HepG2 (cell line): ENCODE measurements at regions not wholly inside any gene's neighbourhood (a gene's known extent, or its start where the extent isn't known, plus 50 kb on each side); places are given as distances from the start of the nearest gene placed in this dataset.

Experiments used
- ATAC-seq: fragments of 200-7000 bp; cut with Tn5 transposase; 3 replicates; pipeline ENCODE4 v1.9.1; 2020; ENCODE audit warnings: mild to moderate bottlenecking, moderate library complexity
- BruUV-seq: library from RNA; stranded (reverse); fragments of 400-500 nt; replicated peaks from 2 replicates; lab custom pipeline; 2021; lab: Mats Ljungman, UMichigan
- CTCF ChIA-PET: fragments of 300-600 bp; formaldehyde crosslinking; extraction: SDS; loops from one replicate; lab custom pipeline; 2021; ENCODE audit warnings: low total read pairs, inconsistent platforms, low intra/inter-chr PET ratio; lab: Yijun Ruan, JAX
- POLR2A ChIA-PET: fragments of 350-600 bp; sonication (Branson Sonifier 250); formaldehyde crosslinking; loops from one replicate; lab custom pipeline; 2020; ENCODE audit warnings: antibody characterized with exemption, inconsistent platforms; lab: Yijun Ruan, JAX
- DNase-seq: peaks from one replicate; pipeline ENCODE4 v3.0.0-alpha.2; 2015; ENCODE audit warnings: low spot score
- FAIRE-seq: peaks from 3 replicates; lab custom pipeline; 2011; peaks lifted over from hg19 to GRCh38; lab: Jason Lieb, UNC
- H2AFZ ChIP-seq: one replicate; pipeline ENCODE4 v1.6.1; 2011; ENCODE audit warnings: low read length, inconsistent platforms
- H3K27ac ChIP-seq: fragments of 300-600 bp; 3 replicates; pipeline ENCODE4 v1.8.0; 2011; ENCODE audit warnings: mixed run types, mild to moderate bottlenecking, mixed read lengths, low read length, inconsistent platforms; ENCODE audit not compliant: insufficient read depth; ENCODE audit errors: extremely low read length
- H3K27me3 ChIP-seq, 2 experiments: fragments of 200-600 bp in 1 of 2; 2 replicates in 1 of 2; 3 replicates in 1 of 2; pipeline versions ENCODE4 v1.6.0 to v1.8.0; 2011; ENCODE audit warnings: low read length in 2 of 2, mild to moderate bottlenecking in 2 of 2, moderate library complexity in 2 of 2, inconsistent platforms in 1 of 2; ENCODE audit not compliant: insufficient read depth in 2 of 2, control insufficient read depth in 1 of 2
- H3K36me3 ChIP-seq, 2 experiments: fragments of 200-600 bp in 1 of 2; replicated peaks in 1 of 2; 2 replicates in 1 of 2; 3 replicates in 1 of 2; pipeline versions ENCODE4 v1.5.1 to v1.8.0; 2011; ENCODE audit warnings: low read length in 2 of 2, inconsistent platforms in 1 of 2; ENCODE audit not compliant: insufficient read depth in 2 of 2, control insufficient read depth in 1 of 2
- H3K4me1 ChIP-seq: 2 replicates; pipeline ENCODE4 v1.5.1; 2012; ENCODE audit warnings: low read length, inconsistent platforms; ENCODE audit not compliant: insufficient read depth
- H3K4me2 ChIP-seq: 2 replicates; pipeline ENCODE4 v1.6.0; 2011; ENCODE audit warnings: low read depth, low read length, inconsistent platforms
- H3K4me3 ChIP-seq, 3 experiments: fragments of 200-600 bp in 1 of 3; sonication (generic), shearing (Covaris generic) in 1 of 3; replicated peaks in 1 of 3; 2 replicates each; pipeline ENCODE4 v1.5.1; 2011 to 2016; ENCODE audit warnings: low read length in 3 of 3, inconsistent platforms in 2 of 3, low read depth in 2 of 3, mild to moderate bottlenecking in 2 of 3, control low read depth in 1 of 3, mixed read lengths in 1 of 3; ENCODE audit not compliant: insufficient read depth in 1 of 3
- H3K79me2 ChIP-seq: one replicate; pipeline ENCODE4 v1.6.1; 2011; ENCODE audit warnings: low read length, inconsistent platforms; ENCODE audit not compliant: insufficient read depth
- H3K9ac ChIP-seq: 2 replicates; pipeline ENCODE4 v1.6.0; 2011; ENCODE audit warnings: mild to moderate bottlenecking, low read depth, low read length, inconsistent platforms; ENCODE audit not compliant: insufficient read depth
- H3K9me3 ChIP-seq: 2 replicates; pipeline ENCODE4 v1.5.1; 2012; ENCODE audit warnings: mild to moderate bottlenecking, low read length
- H4K20me1 ChIP-seq: 2 replicates; pipeline ENCODE4 v1.6.0; 2011; ENCODE audit warnings: inconsistent platforms, mild to moderate bottlenecking, low read length, moderate library complexity; ENCODE audit not compliant: insufficient read depth
- CEBPB ChIP-seq: IDR thresholded peaks from 2 replicates; pipeline ENCODE4 v1.6.1; 2011; ENCODE audit warnings: low read depth, low read length, improper control_type of control experiment, borderline replicate concordance
- DNMT3B ChIP-seq: conservative IDR thresholded peaks from 2 replicates; pipeline ENCODE4 v1.6.1; 2016; ENCODE audit warnings: missing biosample characterization, control low read depth
- DPF2 ChIP-seq: sonication (generic); formaldehyde crosslinking; IDR thresholded peaks from 2 replicates; pipeline ENCODE4 v1.4.0; 2020; ENCODE audit warnings: mild to moderate bottlenecking, low read depth, missing genetic modification reagents, borderline replicate concordance
- MXI1 ChIP-seq: IDR thresholded peaks from 3 replicates; pipeline ENCODE4 v1.6.1; 2012; ENCODE audit warnings: low read depth, low read length, inconsistent platforms, borderline replicate concordance
- MZF1 ChIP-seq: sonication (generic); formaldehyde crosslinking; IDR thresholded peaks from 2 replicates; pipeline ENCODE4 v1.8.1; 2023; ENCODE audit warnings: mild to moderate bottlenecking, missing genetic modification reagents, borderline replicate concordance
- ZEB1 ChIP-seq: IDR thresholded peaks from 2 replicates; pipeline ENCODE4 v1.6.1; 2012; ENCODE audit warnings: mild to moderate bottlenecking, low read depth, inconsistent platforms; ENCODE audit not compliant: insufficient replicate concordance
- ZNF674 ChIP-seq: sonication (generic); formaldehyde crosslinking; IDR thresholded peaks from 2 replicates; pipeline ENCODE4 v1.5.0; 2020; ENCODE audit warnings: low read depth, mild to moderate bottlenecking, missing genetic modification reagents
- WGBS: methylation state at CpG from one replicate; pipeline ENCODE4 v1.1.6; 2017; ENCODE audit warnings: low lambda C conversion rate; 5-methylcytosine and 5-hydroxymethylcytosine counted together
- in situ Hi-C: cut with HindIII; loops from 2 replicates; pipeline ENCODE4 v1.10.0; 2017; ENCODE audit warnings: low pct_unique_long_range_greater_than_20kb; ENCODE audit not compliant: extremely low pct_ligation_motif_present
- intact Hi-C: fragments of 100-400 bp; cut with micrococcal nuclease; formaldehyde crosslinking; loops from one replicate; pipeline ENCODE4 v1.10.0; 2022; ENCODE audit not compliant: unreplicated experiment
- TF ChIP-seq, protein P1 (sequence below), 2 experiments: fragments of 450-650 bp in 1 of 2; sonication (generic) in 1 of 2; formaldehyde crosslinking; IDR thresholded peaks; 2 replicates each; pipeline versions ENCODE4 v1.5.0 to v1.8.0; 2020 to 2022; ENCODE audit warnings: mild to moderate bottlenecking in 1 of 2, missing genetic modification reagents in 1 of 2
- TF ChIP-seq, protein P2 (sequence below): sonication (generic); formaldehyde crosslinking; IDR thresholded peaks from 2 replicates; pipeline ENCODE4 v1.5.1; 2020; ENCODE audit warnings: missing genetic modification reagents, mild to moderate bottlenecking, borderline replicate concordance
- TF ChIP-seq, protein P3 (sequence below): IDR thresholded peaks from 2 replicates; pipeline ENCODE4 v1.6.1; 2016
- TF ChIP-seq, protein P4 (sequence below): sonication (generic); formaldehyde crosslinking; IDR thresholded peaks from 2 replicates; pipeline ENCODE4 v1.5.0; 2020; ENCODE audit warnings: mild to moderate bottlenecking, missing genetic modification reagents, moderate library complexity

DNA sequence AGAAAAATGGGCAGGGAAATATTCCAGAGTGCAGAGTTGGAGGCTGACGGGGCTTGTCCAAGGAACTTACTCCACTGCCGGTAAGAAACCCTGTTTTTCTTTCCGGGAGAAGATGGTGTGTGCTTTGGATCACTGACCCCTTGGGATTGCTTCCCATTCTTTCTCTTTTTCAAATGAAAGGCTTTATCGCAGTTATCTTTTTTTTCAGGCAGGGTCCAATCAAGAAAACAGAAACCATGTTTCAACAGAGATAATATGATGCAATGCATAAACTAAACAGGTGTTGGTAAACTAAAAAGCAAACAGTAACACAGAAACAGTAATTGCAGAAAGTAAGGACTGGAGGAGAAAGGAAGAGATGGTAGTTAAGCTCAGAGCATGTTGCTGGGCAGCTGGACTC is 145.1 kb downstream of the LYPLAL1 start:
- Histone ChIP-seq H3K36me3 (no peaks in the 10 kb centered on the region), H3K4me3 (no peak overlapping the region), H4K20me1 (no peaks in the 10 kb centered on the region), H3K4me1 (peaks cover 33% of the 10 kb centered on the region), H2AFZ (no peak overlapping the region), H3K27me3 (no peaks in the 10 kb centered on the region), H3K79me2 (no peaks in the 10 kb centered on the region), H3K4me2 (no peak overlapping the region), H3K27ac (no peak overlapping the region), H3K9me3 (peaks cover 8% of the 10 kb centered on the region), H3K9ac (no peak overlapping the region)
- no peak for FAIRE-seq
- no peak for DNase-seq
- ATAC-seq, result no peak
- TF ChIP-seq, protein P1, sequence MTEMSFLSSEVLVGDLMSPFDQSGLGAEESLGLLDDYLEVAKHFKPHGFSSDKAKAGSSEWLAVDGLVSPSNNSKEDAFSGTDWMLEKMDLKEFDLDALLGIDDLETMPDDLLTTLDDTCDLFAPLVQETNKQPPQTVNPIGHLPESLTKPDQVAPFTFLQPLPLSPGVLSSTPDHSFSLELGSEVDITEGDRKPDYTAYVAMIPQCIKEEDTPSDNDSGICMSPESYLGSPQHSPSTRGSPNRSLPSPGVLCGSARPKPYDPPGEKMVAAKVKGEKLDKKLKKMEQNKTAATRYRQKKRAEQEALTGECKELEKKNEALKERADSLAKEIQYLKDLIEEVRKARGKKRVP (CRISPR knock-in tag; IDR thresholded peaks at IDR 0.05), result 0 out of 4 replicates have a peak, but pooled peaks of 1 of the 2 experiments have one; percentile 28
- TF ChIP-seq CEBPB, result peak; percentile 52; the same call in 1 of the 2 replicates
- TF ChIP-seq, protein P2, sequence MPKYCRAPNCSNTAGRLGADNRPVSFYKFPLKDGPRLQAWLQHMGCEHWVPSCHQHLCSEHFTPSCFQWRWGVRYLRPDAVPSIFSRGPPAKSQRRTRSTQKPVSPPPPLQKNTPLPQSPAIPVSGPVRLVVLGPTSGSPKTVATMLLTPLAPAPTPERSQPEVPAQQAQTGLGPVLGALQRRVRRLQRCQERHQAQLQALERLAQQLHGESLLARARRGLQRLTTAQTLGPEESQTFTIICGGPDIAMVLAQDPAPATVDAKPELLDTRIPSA, result no peak
- intact Hi-C loops, result loop anchor here (1.0 to 10.0 kb wide), 6 partner anchors 66 to 493 kb away; partner anchors contain the start of gene LYPLAL1
- no TSS peak for BruUV-seq
- ChIA-PET CTCF (interaction anchor here (2.9 kb wide), 1 partner anchor 114 kb away, joined by 18 read pairs; no protein-coding TSS in a partner anchor), POLR2A (no interaction called here)
- in situ Hi-C loops, result loop anchor here (10.0 to 25.0 kb wide), 3 partner anchors 114 to 957 kb away; partner anchors contain the start of gene LYPLAL1
- WGBS, result 93% methylated on average over 4 of the region's 4 CpGs

DNA sequence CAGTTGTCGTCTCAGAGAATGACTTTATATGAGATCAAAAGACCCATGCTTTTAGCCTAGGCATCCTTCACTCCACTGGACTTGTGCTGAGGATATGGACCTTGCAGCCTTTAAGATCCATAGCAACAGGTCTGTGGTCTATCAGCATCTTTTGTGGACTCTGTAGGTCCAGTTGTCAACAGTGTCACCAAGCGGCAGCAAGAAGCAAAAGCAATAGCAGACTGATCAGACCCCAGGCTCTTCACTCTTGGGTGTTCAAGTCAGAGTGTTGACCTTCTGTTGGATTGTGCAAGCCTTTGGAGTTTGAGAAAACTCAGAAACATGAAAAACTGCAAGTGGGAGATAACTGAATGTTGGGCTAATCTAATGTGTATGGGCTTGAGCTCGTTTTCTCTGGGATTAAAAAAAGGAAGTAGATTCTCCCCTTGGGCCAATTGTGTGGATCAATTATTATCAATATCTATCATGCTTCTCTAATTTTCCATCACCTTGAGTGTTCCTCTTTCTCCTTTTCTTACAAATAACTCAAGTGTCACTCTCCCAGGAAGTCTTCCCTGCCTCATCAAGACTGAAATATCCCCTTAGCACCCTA is 144.2 kb downstream of the LYPLAL1 start:
- Histone ChIP-seq H3K36me3 (no peaks in the 10 kb centered on the region), H3K4me1 (peaks cover 39% of the 10 kb centered on the region), H3K4me3 (no peak overlapping the region), H2AFZ (no peak overlapping the region), H4K20me1 (no peaks in the 10 kb centered on the region), H3K9me3 (peaks cover 8% of the 10 kb centered on the region), H3K4me2 (no peak overlapping the region), H3K27me3 (no peaks in the 10 kb centered on the region), H3K9ac (no peak overlapping the region), H3K27ac (peak overlapping the region; percentile 21), H3K79me2 (no peaks in the 10 kb centered on the region)
- BruUV-seq, result no TSS peak
- WGBS, result 31% methylated on average over 3 of the region's 3 CpGs
- peak; percentile 83 for DNase-seq
- POLR2A ChIA-PET, result interaction anchor here (2.0 kb wide), 1 partner anchor 9 kb away, joined by 5 read pairs; no protein-coding TSS in a partner anchor
- in situ Hi-C loops (loop anchor here (10.0 to 25.0 kb wide), 3 partner anchors 113 to 956 kb away; partner anchors contain the start of gene LYPLAL1), intact Hi-C loops (loop anchor here (1.0 to 10.0 kb wide), 7 partner anchors 67 to 494 kb away; partner anchors contain the start of gene LYPLAL1)
- FAIRE-seq, result peak; percentile 68
- CTCF ChIA-PET, result interaction anchor here (2.9 kb wide), 1 partner anchor 113 kb away, joined by 18 read pairs; no protein-coding TSS in a partner anchor
- peak; percentile 100 for ATAC-seq
- TF ChIP-seq DNMT3B (CRISPR knock-in tag) (no peak), DPF2 (no peak), MXI1 (no peak), MZF1 (CRISPR knock-in tag) (no peak), ZNF674 (CRISPR knock-in tag) (no peak), ZEB1 (no peak)
- TF ChIP-seq, protein P3, sequence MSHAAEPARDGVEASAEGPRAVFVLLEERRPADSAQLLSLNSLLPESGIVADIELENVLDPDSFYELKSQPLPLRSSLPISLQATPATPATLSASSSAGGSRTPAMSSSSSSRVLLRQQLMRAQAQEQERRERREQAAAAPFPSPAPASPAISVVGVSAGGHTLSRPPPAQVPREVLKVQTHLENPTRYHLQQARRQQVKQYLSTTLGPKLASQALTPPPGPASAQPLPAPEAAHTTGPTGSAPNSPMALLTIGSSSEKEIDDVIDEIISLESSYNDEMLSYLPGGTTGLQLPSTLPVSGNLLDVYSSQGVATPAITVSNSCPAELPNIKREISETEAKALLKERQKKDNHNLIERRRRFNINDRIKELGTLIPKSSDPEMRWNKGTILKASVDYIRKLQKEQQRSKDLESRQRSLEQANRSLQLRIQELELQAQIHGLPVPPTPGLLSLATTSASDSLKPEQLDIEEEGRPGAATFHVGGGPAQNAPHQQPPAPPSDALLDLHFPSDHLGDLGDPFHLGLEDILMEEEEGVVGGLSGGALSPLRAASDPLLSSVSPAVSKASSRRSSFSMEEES (CRISPR knock-in tag), result no peak
- TF ChIP-seq, protein P4, sequence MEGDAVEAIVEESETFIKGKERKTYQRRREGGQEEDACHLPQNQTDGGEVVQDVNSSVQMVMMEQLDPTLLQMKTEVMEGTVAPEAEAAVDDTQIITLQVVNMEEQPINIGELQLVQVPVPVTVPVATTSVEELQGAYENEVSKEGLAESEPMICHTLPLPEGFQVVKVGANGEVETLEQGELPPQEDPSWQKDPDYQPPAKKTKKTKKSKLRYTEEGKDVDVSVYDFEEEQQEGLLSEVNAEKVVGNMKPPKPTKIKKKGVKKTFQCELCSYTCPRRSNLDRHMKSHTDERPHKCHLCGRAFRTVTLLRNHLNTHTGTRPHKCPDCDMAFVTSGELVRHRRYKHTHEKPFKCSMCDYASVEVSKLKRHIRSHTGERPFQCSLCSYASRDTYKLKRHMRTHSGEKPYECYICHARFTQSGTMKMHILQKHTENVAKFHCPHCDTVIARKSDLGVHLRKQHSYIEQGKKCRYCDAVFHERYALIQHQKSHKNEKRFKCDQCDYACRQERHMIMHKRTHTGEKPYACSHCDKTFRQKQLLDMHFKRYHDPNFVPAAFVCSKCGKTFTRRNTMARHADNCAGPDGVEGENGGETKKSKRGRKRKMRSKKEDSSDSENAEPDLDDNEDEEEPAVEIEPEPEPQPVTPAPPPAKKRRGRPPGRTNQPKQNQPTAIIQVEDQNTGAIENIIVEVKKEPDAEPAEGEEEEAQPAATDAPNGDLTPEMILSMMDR (CRISPR knock-in tag), result peak; percentile 93
